GM19455 (cell line): ENCODE measurements at regions not wholly inside any gene's neighbourhood (a gene's known extent, or its start where the extent isn't known, plus 50 kb on each side); places are given as distances from the start of the nearest gene placed in this dataset.
"Not testable (repeated sequence)": the region's sequence is repeated elsewhere in the genome, so short reads cannot be mapped to it uniquely, and the experiment has no call there.

Experiments
- ATAC-seq: cut with Tn5 transposase; IDR thresholded peaks from one replicate; pipeline ENCODE4 v1.9.1; 2021; ENCODE audit not compliant: unreplicated experiment

DNA sequence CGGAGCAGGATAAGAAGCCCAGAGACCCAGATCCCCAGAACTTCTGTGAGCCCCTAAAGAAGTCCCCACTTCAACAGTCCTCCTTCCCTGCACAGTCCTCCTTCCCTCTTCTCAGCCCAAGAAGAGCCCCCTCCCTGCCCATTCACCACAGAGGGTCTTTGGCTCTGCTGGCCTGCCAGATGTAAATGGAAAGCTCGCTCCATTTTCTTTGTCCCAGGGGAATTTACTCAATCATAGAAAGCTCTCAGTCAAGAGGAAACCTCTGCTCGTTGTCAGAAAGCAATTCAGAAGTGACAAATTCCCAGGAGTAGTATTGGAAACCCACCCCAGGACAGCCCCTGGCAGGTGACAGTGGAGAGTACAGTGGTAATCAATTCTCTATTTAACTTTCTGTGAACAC, 105.5 kb upstream of the SMAD3 start:
- ATAC-seq: no peak

DNA sequence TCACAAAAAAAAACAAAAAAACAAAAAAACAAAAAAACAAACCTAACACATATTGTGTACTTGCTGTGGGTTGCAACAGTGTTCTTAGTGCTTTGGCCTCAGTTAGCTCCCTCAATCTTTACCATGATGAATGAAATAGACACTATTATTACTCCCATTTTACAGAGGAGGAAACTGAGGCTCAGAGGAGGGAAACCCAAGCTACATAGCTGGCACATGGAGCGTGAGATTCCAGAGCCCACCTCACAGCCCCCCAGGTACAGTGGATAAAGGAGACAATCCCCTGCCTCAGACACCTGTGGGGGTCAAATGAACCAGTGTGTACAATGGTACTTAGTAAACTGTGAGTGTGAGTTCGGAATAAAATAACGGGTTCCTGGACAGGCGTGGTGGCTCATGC, 104.9 kb upstream of the SMAD3 start:
- ATAC-seq: no peak

- no peak for ATAC-seq
Measured at GRCh38 chr15:66961407-66961884, 104.0 kb upstream of the SMAD3 start.

- no peak for ATAC-seq
Measured at GRCh38 chr15:66961901-66962300, 103.5 kb upstream of the SMAD3 start.

- no peak for ATAC-seq
Measured at GRCh38 chr15:66962522-66962921, 102.9 kb upstream of the SMAD3 start.

GRCh38 chr15:66963084-66963483, 102.3 kb upstream of the SMAD3 start:
- no peak for ATAC-seq

DNA sequence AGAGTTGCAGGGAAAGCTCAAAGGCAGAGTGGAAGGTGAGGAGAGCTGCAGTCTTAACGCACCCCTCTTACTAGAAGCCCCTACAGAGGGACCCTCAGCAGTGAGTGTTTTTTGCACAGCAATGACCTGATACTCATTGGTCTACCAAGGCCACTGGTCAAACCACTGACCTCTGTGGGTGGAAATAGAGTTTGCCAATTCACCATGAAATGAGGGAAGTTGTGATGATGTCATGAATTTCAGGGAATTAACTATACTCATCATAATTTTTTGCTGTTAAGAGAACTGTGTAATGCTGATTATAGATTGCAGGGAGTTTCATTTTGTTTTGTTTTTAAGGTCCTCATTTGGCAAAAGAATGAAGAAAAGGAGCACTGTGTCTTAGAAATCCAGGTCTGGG, 101.7 kb upstream of the SMAD3 start:
- ATAC-seq: no peak

DNA sequence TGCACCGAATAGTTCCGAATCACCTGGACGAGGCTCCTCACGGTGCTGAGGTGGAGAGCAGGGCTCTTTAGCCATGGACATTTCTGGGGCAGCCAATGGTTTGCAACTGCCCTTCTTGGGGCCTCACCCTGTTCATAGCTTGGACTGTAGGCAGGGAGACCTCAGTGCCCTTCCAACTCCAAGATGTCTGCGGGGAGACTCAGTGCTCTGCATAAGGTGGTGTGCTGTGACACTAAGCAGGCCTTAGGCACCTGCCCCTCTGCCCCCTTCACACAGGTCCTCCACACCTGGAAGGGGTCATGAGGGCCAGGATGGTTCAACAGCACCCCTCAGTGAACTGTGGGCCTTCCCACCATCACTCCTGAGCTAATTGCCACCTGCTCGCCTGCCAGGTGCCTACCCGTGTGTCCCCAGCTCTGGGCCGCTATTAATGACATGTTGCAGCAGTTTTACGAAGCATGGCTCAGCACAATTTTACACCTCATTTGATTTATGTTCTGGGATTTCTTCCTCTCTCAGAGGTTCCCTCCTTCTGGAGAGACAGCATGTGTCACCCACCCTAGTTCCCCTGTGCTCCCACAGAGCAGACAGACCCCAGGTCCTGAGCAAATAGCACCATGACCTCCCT, 101.2 kb upstream of the SMAD3 start:
- no peak for ATAC-seq

DNA sequence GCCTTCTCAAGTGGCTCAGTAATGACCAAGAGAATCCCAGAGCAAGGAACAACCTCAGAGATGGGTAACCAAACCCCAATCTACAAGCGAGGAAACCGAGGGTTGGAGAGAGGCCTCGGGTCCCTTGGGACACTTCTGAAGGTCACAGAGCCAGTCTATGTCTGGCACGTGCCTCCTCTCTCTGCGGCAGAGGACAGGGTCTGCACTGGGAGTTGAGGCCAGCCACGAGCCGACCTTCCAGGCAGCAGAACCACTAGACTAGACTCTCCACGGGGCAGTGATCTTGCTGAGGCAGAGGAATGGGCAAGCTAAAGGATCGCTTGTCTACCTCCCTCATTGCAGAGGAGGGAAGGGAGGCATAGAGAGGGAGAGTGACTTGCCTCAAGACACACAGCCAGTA, 100.6 kb upstream of the SMAD3 start:
- ATAC-seq: no peak

- ATAC-seq: no peak
Measured at GRCh38 chr15:66965201-66965900, 100.1 kb upstream of the SMAD3 start.

DNA sequence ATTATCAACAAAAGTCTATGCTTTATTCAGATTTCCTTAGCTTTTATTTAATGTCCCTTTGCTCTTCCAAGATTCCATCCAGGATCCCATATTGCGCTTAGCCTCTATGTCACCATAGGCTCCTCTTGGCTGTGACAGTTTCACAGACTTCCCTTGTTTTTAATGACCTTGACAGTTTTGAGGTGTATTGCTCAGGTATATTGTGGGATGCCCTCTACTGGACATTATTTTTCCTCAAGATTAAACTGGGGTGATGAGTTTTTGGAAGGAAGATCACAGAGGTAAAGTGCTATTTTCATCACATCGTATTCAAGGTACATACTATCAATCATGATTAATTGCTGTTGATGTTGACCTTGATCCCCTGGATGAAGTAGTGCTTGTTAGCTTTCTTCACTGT, 99.1 kb upstream of the SMAD3 start:
- ATAC-seq: no peak

DNA sequence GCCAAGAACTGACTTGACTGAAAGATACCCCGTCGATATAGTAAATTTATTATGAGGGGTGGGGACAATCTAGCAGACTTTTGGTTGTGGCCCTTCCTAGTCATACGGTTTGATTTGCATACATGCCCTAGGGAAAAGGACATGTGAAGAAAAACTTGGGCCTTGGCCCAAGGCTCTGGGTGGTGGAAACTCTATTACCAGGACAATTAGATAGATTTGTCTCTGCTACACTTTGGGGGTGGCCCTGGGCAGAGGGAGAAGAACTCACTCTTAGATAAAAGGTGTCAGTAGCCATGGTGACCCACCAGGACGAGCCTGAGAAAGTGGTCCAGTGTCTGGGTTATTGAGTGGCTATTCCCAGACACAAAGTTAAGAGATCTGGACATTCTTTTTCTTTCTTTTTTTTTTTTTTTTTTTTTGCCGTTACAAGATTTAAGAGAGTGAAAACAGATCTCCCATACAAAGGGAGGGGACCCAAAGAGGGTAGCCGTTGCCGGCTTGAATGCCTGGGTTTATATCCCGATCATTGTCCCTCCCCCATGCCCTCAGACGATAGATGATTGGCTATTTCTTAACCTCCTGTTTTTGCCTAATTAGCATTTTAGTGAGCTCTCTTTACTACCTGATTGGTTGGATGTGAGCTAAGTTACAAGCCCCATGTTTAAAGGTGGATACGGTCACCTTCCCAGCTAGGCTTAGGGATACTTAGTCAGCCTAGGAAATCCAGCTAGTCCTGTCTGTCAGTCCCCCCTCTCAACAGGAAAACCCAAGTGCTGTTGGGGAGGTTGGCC, 96.4 kb upstream of the SMAD3 start:
- ATAC-seq: no peak

DNA sequence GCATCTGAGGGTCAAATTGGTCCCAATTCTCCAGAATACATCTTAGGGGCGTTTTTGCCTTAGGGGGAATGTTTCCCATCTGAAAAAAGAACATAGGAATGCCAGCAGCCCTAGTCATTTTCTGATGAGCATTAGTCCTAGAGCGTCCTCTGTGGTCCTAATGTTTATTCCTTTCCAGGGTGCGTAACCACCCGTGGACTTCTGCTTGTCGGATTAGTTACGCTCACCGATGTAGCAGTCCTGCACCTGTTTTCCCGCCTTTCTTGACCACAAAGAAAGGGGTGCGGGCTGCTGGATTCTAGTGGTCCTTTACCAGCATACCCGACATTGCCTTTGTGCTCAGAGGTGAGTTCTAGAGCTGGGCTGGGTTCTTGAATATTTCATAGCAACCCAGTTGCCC, 91.3 kb upstream of the SMAD3 start:
- not testable (repeated sequence) for ATAC-seq

DNA sequence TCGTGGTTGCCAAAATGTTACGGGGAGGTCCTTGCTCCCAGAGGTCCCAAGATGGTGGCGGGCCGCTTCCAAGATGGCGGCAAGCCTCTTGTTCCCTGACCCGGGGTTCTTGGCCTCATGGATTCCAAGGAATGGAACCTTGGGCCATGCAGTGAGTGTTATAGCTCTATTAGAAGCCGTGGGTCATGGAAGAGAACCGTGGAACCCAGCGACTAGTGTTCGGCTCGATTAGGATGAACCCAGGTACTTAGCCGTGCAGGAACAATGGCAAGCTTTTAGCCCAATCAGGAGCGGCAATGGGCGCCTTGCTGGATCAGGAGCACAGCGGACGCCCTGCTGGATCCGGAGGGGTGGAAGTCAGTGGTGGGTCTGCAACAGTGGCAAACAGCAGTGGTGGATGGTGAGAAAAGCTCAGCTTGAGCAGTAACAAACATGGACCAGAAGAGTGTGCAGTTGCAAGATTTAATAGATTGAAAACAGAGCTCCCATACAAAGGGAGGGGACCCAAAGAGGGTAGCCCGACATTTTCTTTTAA, 89.2 kb upstream of the SMAD3 start:
- ATAC-seq: not testable (repeated sequence)

GRCh38 chr15:66980326-66980725, 85.1 kb upstream of the SMAD3 start:
- not testable (repeated sequence) for ATAC-seq

DNA sequence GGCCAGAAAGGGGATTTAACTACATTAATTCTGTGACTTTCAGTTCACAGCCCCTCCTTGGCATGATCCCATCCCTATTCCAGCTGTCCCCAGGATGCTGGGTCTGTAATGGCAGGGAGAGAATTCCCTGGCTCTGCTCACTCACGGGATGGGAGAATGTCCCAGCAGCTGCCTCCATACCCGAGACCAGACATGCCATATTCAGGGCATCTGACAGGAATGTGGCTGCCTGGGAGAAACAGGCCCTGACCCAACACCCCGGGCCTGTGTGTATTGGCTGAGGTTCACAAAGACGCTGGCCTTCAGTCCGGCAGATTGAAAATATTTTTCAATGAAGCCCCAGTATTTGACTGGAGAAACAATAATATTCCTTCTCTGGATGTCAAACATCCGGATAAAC, 83.6 kb upstream of the SMAD3 start:
- ATAC-seq: no peak

- no peak for ATAC-seq
Measured at GRCh38 chr15:66982250-66982649, 83.2 kb upstream of the SMAD3 start.

DNA sequence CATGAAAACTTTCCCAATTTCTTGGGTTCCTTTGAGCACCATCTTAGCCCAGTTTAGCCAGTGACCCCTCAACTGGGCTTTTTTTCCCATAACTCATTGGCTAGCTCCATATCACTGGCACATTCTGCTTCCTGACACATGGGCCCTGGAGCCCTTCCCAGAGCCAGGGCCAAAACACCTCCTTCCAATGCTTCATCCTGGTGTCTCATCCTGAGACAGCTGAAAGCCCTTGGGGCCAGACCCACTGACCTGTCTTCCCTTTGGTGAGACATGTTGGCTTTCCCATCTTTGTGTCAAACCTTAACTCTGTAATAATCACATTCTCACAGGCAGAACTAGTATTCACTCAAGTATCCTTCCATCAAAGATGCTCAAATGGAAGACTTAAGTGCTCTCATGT, 82.6 kb upstream of the SMAD3 start:
- no peak for ATAC-seq

DNA sequence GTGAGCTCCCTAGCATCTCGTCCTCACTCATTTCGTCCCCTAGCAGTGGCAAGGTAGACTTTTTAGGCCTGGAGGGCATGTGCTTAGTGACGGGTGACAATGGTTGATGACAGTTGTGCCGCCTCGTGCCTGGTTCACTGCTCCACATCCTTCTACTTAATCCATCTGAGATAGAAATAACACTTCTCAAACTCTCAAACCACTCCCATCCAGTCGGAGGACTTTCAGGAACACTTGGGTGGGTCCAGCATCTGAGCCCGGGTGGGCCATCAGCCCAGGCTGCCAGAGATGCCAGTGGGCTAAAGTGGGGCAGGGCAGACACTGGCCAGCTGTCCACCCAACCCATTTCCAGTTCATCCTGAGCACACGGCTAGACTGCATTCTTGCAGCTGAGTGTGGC, 79.7 kb upstream of the SMAD3 start:
- ATAC-seq: no peak

DNA sequence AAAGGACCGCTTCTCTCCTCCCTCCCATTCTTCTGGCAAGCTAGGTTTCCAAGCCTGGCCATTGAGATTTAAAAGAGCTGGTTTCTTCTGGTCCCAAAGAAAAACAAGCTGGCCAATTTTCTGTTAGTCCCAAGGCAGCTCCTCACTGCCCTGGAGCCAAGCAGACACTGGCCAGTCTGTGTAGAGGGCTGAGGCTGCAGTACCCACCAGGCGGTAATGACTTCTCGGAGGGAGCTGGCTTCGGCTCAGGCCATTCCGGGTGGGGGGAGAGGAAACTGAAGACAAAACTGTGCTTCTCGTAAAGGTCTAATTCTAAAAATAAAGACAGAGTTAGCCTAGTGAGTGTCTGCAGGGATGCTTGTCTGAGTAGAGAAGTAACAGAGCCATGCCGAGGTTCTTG, 78.5 kb upstream of the SMAD3 start:
- no peak for ATAC-seq

DNA sequence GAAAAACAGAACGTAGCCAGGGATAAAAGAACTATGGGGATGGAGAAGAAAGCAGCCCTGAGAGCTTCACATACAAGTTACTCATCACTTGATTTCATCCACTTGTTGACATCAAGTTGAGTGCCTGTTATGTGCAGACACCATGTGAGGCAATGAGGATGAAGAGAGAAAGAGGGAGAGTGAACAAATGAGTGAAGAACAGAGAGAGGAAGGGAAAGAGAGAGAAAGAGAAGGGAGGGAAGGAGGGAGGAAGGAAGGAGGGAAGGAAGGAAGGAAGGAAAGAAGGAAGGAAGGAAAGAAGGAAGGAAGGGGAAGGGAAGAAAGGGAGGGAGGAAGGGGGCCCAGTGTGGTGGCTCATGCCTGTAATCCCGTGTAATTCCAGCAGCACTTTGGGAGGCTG, 72.3 kb upstream of the SMAD3 start:
- ATAC-seq: no peak
